Mucosa of descending colon (tissue), 3 donors: ENCODE measurements at regions not wholly inside any gene's neighbourhood (a gene's known extent, or its start where the extent isn't known, plus 50 kb on each side); places are given as distances from the start of the nearest gene placed in this dataset.

Experiments
- ATAC-seq: fragments of 200-7000 bp; cut with Tn5 transposase; one replicate; pipeline ENCODE4 v1.9.1; 2020; ENCODE audit warnings: mild to moderate bottlenecking, moderate library complexity
- DNase-seq, 3 donors: peaks; one replicate each; pipeline ENCODE4 v3.0.0-alpha.2; 2020
- H3K36me3 ChIP-seq: fragments of 200-600 bp; one replicate; pipeline ENCODE4 v1.8.0; 2021; ENCODE audit warnings: low read depth, mild to moderate bottlenecking
- H3K4me1 ChIP-seq: fragments of 200-600 bp; one replicate; pipeline ENCODE4 v1.8.0; 2021; ENCODE audit warnings: low read depth, mild to moderate bottlenecking
- H3K4me3 ChIP-seq: fragments of 200-600 bp; one replicate; pipeline ENCODE4 v1.8.0; 2021; ENCODE audit warnings: mild to moderate bottlenecking
- H3K9me3 ChIP-seq: fragments of 200-600 bp; one replicate; pipeline ENCODE4 v1.8.0; 2021; ENCODE audit warnings: mild to moderate bottlenecking
- intact Hi-C, 2 donors: fragments of 100-400 bp; cut with DNase I in 1 of 2; cut with micrococcal nuclease in 1 of 2; formaldehyde crosslinking; loops; one replicate each; pipeline versions ENCODE4 v1.11.0 to v1.11.1; 2022; cut with DNase I, micrococcal nuclease
- TF ChIP-seq, protein P1 (sequence below): fragments of 200-600 bp; IDR thresholded peaks from one replicate; pipeline ENCODE4 v1.8.0; 2022; ENCODE audit warnings: antibody characterized with exemption, mild to moderate bottlenecking
- donor health status: DM: no; HTN: no; CAD: no; lungs with moderate emphysema.
- donor health status: DM: no; HTN: no; CAD: no.
- donor health status: DM: no; HTN: yes; CAD: no.

DNA sequence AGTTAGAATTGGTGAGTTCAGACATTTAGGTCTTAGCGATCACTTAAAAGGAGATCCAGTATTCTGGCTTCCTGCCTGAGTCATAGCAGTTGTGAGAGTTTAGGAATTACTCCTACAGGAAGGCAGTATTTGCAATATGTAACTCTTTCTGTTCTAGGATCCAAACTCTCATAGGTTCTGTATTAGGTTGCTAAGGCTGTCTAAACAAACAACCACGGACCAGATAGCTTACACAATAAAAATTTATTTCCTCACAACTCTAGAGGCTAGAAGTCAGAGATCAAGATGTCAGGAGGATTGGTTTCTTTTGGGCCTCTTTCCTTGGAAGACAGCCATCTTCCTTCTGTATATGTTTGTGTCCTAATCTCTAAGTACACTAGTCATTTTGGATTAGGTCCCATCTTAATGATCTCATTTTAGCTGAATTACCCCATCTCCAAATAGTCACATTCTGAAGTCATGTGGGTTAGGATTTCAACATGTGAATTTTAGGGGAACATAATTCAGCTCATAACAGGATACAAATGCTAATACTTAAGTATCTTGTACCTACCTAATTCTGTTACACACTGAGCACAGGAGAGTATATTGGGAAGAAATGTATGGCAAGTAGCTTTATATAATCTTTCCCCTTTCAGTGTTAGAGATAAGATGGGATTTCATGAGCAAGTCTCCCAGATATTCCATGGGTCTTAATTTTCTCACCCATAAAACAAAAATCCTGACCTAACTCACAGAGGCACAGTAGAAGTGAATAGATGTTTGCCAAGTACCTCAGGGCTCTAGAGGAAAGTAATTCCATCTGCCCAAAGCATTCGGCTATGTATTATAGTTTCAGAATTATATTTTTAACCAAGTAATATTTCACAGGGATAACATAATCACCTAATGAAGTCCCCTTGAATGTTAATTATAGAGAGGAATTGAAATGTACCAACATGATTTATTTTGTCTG is 144.4 kb downstream of the PTBP2 start:
- no peak overlapping the region for H3K4me3 ChIP-seq
- DNase-seq (no peak), ATAC-seq (peak; percentile 65)
- H3K9me3 ChIP-seq, result no peaks in the 10 kb centered on the region
- no peaks in the 10 kb centered on the region for H3K36me3 ChIP-seq
- no peaks in the 10 kb centered on the region for H3K4me1 ChIP-seq
- TF ChIP-seq, protein P1, sequence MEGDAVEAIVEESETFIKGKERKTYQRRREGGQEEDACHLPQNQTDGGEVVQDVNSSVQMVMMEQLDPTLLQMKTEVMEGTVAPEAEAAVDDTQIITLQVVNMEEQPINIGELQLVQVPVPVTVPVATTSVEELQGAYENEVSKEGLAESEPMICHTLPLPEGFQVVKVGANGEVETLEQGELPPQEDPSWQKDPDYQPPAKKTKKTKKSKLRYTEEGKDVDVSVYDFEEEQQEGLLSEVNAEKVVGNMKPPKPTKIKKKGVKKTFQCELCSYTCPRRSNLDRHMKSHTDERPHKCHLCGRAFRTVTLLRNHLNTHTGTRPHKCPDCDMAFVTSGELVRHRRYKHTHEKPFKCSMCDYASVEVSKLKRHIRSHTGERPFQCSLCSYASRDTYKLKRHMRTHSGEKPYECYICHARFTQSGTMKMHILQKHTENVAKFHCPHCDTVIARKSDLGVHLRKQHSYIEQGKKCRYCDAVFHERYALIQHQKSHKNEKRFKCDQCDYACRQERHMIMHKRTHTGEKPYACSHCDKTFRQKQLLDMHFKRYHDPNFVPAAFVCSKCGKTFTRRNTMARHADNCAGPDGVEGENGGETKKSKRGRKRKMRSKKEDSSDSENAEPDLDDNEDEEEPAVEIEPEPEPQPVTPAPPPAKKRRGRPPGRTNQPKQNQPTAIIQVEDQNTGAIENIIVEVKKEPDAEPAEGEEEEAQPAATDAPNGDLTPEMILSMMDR, result no peak
- intact Hi-C loops, result no loop called here

DNA sequence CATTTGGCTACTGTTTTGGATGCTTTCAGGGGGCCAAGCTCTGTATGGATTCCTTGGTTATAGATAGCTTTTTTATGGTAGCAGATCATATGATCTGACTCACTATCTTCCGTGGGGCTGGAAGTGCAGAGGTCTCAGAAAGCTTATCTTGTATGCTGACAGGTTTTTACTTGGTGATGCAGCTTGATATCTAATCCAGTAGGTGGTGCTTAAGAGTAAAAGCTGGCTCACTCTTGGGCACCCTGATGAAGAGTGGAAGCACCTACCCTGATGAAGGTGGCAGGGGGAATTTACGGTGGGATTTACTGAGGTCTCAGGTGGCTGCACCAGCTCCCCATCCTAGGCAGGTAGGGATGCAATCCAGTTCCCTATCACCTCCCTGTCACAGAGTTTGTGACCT is 151.2 kb downstream of the PTBP2 start:
- no peaks in the 10 kb centered on the region for H3K4me1 ChIP-seq
- H3K4me3 ChIP-seq, result no peak overlapping the region
- no peaks in the 10 kb centered on the region for H3K36me3 ChIP-seq
- TF ChIP-seq, protein P1, result no peak
- ATAC-seq (no peak), DNase-seq (no peak)
- H3K9me3 ChIP-seq, result peaks cover 16% of the 10 kb centered on the region
- intact Hi-C loops, result no loop called here

DNA sequence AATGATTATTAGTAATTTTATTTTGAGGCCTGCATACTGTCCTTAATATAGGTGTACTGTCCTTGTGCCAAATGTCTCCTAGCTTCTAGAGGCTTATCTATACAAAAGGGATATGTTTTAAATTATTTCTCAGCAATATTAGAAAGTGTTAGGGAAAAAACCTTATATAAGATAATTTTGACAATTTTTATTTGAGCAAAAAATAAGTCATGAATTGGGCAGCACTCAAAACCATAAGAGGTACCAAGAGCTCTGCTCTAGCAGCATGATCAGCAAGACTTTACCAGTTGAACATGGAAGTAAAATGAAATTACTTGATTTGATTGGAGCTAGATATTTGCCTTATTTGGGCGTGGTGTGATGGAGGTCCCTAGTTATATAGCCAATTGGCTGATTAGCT is 157.1 kb downstream of the PTBP2 start:
- intact Hi-C loops, result no loop called here
- DNase-seq (no peak), ATAC-seq (no peak)
- Histone ChIP-seq H3K4me1 (no peaks in the 10 kb centered on the region), H3K9me3 (no peaks in the 10 kb centered on the region), H3K36me3 (no peaks in the 10 kb centered on the region), H3K4me3 (no peak overlapping the region)
- TF ChIP-seq, protein P1, result no peak

DNA sequence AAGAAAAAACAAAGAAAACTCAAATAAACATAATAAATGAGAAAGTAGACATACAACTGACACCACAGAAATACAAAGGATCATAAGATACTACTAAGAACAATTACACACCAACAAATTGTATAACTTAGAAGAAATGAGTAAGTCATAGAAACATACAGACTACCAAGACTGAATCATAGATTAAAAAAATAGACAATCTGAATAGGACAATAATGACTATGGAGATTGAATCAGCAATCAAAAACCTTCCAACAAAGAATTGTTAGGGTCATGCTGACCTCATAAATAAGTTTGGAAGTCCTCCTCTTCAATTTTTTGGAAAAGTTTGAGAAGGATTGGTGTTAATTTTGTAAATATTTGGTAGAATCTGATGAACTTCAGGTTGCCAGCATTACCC is 159.0 kb downstream of the PTBP2 start:
- no peaks in the 10 kb centered on the region for H3K36me3 ChIP-seq
- TF ChIP-seq, protein P1, result no peak
- no peaks in the 10 kb centered on the region for H3K4me1 ChIP-seq
- DNase-seq, result no peak
- H3K9me3 ChIP-seq, result no peaks in the 10 kb centered on the region
- ATAC-seq, result no peak
- intact Hi-C loops, result no loop called here
- no peak overlapping the region for H3K4me3 ChIP-seq

DNA sequence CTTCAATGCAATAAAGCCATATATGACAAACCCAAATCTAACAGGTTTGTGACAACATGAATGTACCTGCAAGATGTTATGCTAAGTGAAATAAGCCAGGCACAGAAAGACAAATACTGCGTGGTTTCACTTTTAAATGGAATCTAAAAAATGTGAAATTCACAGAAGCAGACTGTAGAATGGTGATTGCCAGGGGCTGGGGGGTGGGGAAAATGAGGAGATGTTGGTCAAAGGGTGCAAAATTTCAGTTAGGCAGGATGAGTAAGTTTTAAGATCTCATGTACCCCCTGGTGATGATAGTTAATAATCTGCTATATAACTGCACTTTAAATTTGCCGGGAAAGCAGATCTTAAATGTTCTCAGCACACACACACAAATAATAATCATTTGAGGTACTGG is 160.5 kb downstream of the PTBP2 start:
- Histone ChIP-seq H3K4me3 (no peak overlapping the region), H3K4me1 (no peaks in the 10 kb centered on the region), H3K36me3 (no peaks in the 10 kb centered on the region), H3K9me3 (no peaks in the 10 kb centered on the region)
- intact Hi-C loops, result no loop called here
- TF ChIP-seq, protein P1, result no peak
- ATAC-seq (no peak), DNase-seq (no peak)
